ENCODE measurements at regions not wholly inside any gene's neighbourhood (a gene's known extent, or its start where the extent isn't known, plus 50 kb on each side); places are given as distances from the start of the nearest gene placed in this dataset.

DNA sequence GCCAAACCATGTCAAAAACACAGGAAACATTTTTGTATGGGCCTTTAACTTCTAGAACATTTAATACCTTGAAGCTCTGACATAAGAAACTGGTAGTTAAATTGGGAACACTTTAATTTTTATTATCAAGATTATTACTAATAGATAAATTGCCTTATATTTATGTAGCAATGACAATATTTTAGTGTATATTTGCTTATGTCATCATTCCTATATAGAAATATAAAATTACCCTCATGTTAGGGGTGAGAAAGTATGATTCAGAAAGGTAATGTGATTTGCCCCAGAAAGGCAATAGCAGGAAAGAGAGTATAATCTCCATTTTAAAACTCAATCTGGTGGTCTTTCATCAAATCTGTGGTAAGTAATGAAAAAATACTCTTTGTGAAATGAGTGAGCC, 147.4 kb downstream of the IL15 start:
- no peaks in the 10 kb centered on the region for H3K36me3 ChIP-seq (ENCODE audit: control insufficient read depth, insufficient read depth, low read length, severe bottlenecking)
- no peaks in the 10 kb centered on the region for H3K27me3 ChIP-seq (replicated peaks; ENCODE audit: control insufficient read depth, insufficient read depth, low read length)
- no peak overlapping the region for H3K9ac ChIP-seq (ENCODE audit: low read length)
- no peak for DNase-seq (ENCODE audit: low read depth)
- no peak overlapping the region for H3K4me3 ChIP-seq (ENCODE audit: low read length)
- H3K9me3 ChIP-seq (ENCODE audit: control insufficient read depth, low read length) = peaks cover 5% of the 10 kb centered on the region
- H3K4me1 ChIP-seq (ENCODE audit: control insufficient read depth, insufficient read depth, low read length) = no peaks in the 10 kb centered on the region

DNA sequence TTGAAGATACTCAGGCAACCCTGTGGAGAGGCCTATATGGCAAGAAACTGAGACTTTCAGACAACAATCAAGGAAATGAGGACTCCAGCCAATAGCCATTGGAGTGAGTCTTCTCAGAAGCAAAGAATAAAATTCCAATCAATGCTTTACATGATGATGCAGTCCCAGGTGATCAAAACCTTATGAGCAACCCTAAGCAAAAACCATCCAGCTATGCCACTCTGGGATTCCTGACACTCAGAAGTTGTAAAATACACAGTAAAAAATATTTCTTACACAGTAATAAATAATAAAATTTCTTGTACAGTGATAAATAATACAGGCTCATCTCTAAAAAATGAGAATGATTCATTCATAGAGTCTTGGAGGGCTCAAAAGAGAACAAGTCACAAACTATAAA, 150.6 kb downstream of the IL15 start:
- DNase-seq (ENCODE audit: low read depth) = no peak
- H3K4me3 ChIP-seq (ENCODE audit: low read length) = no peak overlapping the region
- H3K9me3 ChIP-seq (ENCODE audit: control insufficient read depth, low read length) = peaks cover 5% of the 10 kb centered on the region
- H3K9ac ChIP-seq (ENCODE audit: low read length) = no peak overlapping the region
- no peaks in the 10 kb centered on the region for H3K4me1 ChIP-seq (ENCODE audit: control insufficient read depth, insufficient read depth, low read length)
- no peaks in the 10 kb centered on the region for H3K36me3 ChIP-seq (ENCODE audit: control insufficient read depth, insufficient read depth, low read length, severe bottlenecking)
- H3K27me3 ChIP-seq (replicated peaks; ENCODE audit: control insufficient read depth, insufficient read depth, low read length) = no peaks in the 10 kb centered on the region

DNA sequence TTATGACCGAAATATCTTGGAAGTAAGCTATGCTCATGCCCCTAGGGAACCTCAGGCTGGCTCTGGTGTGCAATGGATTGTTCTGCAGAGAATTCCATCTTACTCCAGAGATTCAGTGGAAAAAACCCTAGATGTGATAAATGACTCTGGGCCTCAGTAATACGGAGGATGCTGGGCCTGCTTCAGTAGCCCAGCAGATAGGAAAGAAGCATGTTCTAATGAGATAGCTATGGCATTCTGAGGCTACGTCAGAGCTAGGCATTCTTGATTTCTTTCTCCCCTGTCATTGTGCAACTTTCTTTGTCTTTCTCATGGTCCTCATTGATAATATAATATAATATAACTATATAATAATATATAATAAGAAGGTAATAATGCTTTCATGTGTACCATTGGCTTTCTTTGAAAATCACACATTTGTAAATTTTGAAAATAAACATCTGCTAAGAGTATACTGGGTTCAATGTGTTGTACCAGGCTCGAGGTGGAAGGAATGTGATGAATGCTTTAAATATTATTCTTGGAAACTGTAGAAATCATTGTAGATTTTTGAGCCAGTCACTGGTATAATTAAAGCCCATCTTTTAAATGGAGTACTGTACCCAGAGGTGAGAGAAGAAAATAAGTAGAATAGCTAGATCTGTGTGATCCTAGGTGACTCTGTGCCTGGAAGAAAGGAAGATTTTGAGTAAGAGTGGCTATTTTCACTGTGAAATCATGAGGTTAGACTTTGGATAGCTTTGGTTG, 152.0 kb downstream of the IL15 start:
- H3K4me3 ChIP-seq (ENCODE audit: low read length) = no peak overlapping the region
- no peaks in the 10 kb centered on the region for H3K27me3 ChIP-seq (replicated peaks; ENCODE audit: control insufficient read depth, insufficient read depth, low read length)
- DNase-seq (ENCODE audit: low read depth) = peak; percentile 42
- no peaks in the 10 kb centered on the region for H3K36me3 ChIP-seq (ENCODE audit: control insufficient read depth, insufficient read depth, low read length, severe bottlenecking)
- H3K9ac ChIP-seq (ENCODE audit: low read length) = no peak overlapping the region
- H3K4me1 ChIP-seq (ENCODE audit: control insufficient read depth, insufficient read depth, low read length) = no peaks in the 10 kb centered on the region
- peaks cover 2% of the 10 kb centered on the region for H3K9me3 ChIP-seq (ENCODE audit: control insufficient read depth, low read length)

DNA sequence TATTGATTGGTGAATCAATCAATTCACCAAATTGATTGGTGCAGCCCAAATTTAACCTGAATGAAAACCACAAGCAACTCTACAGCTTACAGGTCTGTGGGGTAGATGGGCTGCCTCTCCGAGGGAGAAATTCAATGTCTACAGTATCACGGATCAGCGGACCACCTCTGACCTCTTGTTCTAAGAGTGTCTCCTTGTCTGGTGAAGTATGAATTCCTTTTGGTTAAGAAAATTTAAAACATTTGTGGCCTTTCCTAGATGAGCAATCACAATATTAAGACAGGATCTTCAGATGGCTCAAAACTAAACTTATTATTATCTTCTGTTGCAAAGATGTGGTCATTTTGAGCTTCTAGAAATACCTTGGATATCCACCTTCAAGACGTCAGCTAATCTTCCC, 153.3 kb downstream of the IL15 start:
- H3K27me3 ChIP-seq (replicated peaks; ENCODE audit: control insufficient read depth, insufficient read depth, low read length) = no peaks in the 10 kb centered on the region
- H3K4me1 ChIP-seq (ENCODE audit: control insufficient read depth, insufficient read depth, low read length) = no peaks in the 10 kb centered on the region
- no peaks in the 10 kb centered on the region for H3K9me3 ChIP-seq (ENCODE audit: control insufficient read depth, low read length)

DNA sequence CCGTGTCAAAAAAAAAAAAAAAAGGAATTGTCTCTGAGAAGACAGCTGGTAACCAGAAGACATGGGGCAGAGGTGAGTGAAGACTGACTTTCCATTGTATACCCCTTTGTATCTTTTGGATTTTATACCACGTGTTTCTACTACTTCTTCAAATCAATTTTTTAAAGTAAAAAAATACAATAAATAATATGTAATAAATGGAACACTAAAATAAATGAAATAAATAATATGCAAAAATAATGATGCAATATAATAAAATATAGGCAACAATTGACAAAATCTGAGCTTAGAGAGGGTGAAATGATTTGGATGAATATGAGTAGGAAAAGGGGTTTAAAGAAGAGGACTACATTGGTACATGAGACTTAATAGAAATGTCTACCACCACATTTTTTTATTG, 155.8 kb downstream of the IL15 start:
- DNase-seq (ENCODE audit: low read depth) = no peak
- Histone ChIP-seq H3K9me3 (ENCODE audit: control insufficient read depth, low read length) (no peaks in the 10 kb centered on the region), H3K4me3 (ENCODE audit: low read length) (no peak overlapping the region), H3K36me3 (ENCODE audit: control insufficient read depth, insufficient read depth, low read length, severe bottlenecking) (no peaks in the 10 kb centered on the region), H3K4me1 (ENCODE audit: control insufficient read depth, insufficient read depth, low read length) (no peaks in the 10 kb centered on the region), H3K27me3 (replicated peaks; ENCODE audit: control insufficient read depth, insufficient read depth, low read length) (no peaks in the 10 kb centered on the region), H3K9ac (ENCODE audit: low read length) (no peak overlapping the region)

More for the DNA sequence above, 153.3 kb downstream of the IL15 start:
- no peak overlapping the region for H3K4me3 ChIP-seq (ENCODE audit: low read length)
- no peak overlapping the region for H3K9ac ChIP-seq (ENCODE audit: low read length)
- no peak for DNase-seq (ENCODE audit: low read depth)
- no peaks in the 10 kb centered on the region for H3K36me3 ChIP-seq (ENCODE audit: control insufficient read depth, insufficient read depth, low read length, severe bottlenecking)

DNA sequence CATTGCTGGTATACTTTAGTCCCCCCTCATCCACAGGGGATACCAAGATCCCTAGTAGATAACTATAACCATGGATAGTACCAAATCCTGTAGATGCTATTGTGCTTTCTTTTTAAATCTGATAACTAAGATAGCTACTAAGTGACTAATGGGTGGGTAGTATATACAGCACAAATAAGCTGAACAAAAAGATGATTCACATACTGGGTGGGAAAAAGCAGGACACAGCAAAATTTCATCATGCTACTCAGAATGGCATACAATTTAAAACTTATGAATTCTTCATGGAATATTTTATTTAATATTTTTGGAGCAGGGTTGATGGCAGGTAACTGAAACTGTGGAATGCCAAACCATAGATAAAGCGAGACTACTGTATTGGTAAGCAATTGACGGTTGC, 161.6 kb downstream of the IL15 start:
- H3K9me3 ChIP-seq (ENCODE audit: control insufficient read depth, low read length) = no peaks in the 10 kb centered on the region
- no peaks in the 10 kb centered on the region for H3K36me3 ChIP-seq (ENCODE audit: control insufficient read depth, insufficient read depth, low read length, severe bottlenecking)
- peak; percentile 20 for DNase-seq (ENCODE audit: low read depth)
- H3K4me3 ChIP-seq (ENCODE audit: low read length) = no peak overlapping the region
- H3K4me1 ChIP-seq (ENCODE audit: control insufficient read depth, insufficient read depth, low read length) = peaks cover 6% of the 10 kb centered on the region
- no peaks in the 10 kb centered on the region for H3K27me3 ChIP-seq (replicated peaks; ENCODE audit: control insufficient read depth, insufficient read depth, low read length)
- no peak overlapping the region for H3K9ac ChIP-seq (ENCODE audit: low read length)

DNA sequence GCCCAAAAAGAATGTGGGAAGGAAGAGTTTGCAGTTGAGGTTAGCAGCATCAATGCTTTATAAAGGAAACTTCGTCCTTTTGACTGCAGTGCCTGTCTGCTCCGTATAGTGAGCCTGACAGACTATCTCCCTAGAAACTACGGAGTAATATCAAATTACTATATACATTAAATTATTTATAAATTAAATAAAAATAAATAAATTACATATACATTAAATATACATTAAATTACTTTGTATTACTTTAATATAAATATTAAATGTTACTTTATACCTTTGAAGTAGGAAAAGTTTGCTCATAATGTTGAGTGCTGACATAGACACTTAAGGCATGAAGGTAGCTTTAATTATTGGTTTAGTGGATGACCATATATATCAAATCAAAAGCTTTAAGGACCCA, 165.2 kb downstream of the IL15 start:
- Histone ChIP-seq H3K36me3 (ENCODE audit: control insufficient read depth, insufficient read depth, low read length, severe bottlenecking) (no peaks in the 10 kb centered on the region), H3K27me3 (replicated peaks; ENCODE audit: control insufficient read depth, insufficient read depth, low read length) (no peaks in the 10 kb centered on the region), H3K4me1 (ENCODE audit: control insufficient read depth, insufficient read depth, low read length) (peaks cover 6% of the 10 kb centered on the region), H3K4me3 (ENCODE audit: low read length) (no peak overlapping the region), H3K9me3 (ENCODE audit: control insufficient read depth, low read length) (no peaks in the 10 kb centered on the region), H3K9ac (ENCODE audit: low read length) (no peak overlapping the region)
- no peak for DNase-seq (ENCODE audit: low read depth)

DNA sequence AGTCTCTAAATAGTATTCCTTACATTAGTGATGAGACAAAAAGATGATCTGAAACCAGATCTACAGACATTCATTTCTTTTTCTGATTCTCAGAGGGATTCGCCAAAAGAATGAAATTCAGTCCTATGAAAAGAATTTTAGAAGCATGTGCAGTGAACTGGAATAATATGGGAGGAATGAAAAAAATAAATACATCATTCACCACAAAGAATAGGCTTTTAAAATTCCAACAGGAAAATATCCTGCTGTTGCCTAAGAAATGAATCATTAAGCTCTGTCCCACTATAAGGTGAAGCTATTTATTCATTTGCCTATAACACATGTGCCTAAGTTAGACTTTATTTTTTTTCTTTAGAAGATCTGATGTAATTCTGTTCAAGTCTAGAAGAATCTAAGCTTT, 165.9 kb downstream of the IL15 start:
- no peaks in the 10 kb centered on the region for H3K9me3 ChIP-seq (ENCODE audit: control insufficient read depth, low read length)
- peaks cover 13% of the 10 kb centered on the region for H3K4me1 ChIP-seq (ENCODE audit: control insufficient read depth, insufficient read depth, low read length)
- peak; percentile 82 for DNase-seq (ENCODE audit: low read depth)

DNA sequence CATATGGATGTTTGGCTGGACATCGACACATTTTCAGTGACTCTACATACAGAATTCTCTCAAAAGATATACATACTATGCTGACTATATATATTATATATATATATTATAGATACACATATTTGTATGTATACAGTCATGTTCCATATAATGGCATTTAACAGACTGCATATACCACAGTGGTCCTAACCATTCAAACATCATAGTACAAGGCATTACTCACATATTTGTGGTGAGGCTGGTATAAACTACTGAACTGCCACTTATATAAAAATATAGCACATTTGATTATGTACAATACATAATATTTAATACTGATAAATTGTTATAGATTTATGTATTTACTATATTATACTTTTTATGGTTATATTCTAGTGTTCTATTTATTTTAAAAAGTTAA, 168.5 kb downstream of the IL15 start:
- H3K36me3 ChIP-seq (ENCODE audit: control insufficient read depth, insufficient read depth, low read length, severe bottlenecking) = no peaks in the 10 kb centered on the region
- no peaks in the 10 kb centered on the region for H3K9me3 ChIP-seq (ENCODE audit: control insufficient read depth, low read length)
- peaks cover 18% of the 10 kb centered on the region for H3K4me1 ChIP-seq (ENCODE audit: control insufficient read depth, insufficient read depth, low read length)
- H3K27me3 ChIP-seq (replicated peaks; ENCODE audit: control insufficient read depth, insufficient read depth, low read length) = no peaks in the 10 kb centered on the region
- DNase-seq (ENCODE audit: low read depth) = no peak
- H3K9ac ChIP-seq (ENCODE audit: low read length) = no peak overlapping the region
- H3K4me3 ChIP-seq (ENCODE audit: low read length) = no peak overlapping the region

More for the DNA sequence above, 165.9 kb downstream of the IL15 start:
- Histone ChIP-seq H3K27me3 (replicated peaks; ENCODE audit: control insufficient read depth, insufficient read depth, low read length) (no peaks in the 10 kb centered on the region), H3K4me3 (ENCODE audit: low read length) (no peak overlapping the region), H3K36me3 (ENCODE audit: control insufficient read depth, insufficient read depth, low read length, severe bottlenecking) (no peaks in the 10 kb centered on the region), H3K9ac (ENCODE audit: low read length) (peak overlapping the region; percentile 23)

DNA sequence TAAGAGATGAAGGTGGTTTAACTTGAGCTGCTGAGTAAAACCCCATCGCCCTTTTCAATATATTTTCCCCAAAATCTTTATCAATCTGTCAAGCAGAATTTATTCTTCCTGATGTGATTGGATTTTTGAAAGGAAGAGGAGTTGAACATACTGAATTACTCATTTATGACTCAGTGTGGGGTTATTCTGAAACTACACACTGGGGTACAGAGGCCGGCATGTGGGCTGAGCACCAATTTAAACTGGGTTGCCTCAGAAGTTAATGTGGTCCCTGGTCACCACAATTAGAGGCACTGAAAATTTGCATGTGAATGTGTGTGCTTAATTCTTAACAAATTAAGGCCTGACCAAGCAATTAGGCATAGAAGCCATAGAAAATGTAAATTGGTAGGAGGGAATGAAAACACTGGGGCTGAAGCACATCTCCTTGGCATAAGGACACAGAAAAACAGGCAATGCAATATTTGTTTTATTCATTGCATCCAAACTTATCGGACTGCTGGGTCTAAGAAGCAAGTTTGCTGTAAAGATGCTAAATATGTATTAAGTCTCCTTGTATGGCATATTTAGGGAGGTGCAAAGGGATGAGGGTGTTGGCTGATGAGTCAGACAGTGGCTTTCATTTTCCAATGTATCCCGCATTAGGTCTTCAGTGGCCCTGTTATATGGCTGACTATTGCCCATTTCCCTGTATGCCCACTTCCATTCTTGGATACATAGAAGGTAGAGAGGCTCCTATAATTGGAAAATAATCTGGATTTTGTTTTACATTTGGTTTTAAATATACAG, 170.9 kb downstream of the IL15 start:
- H3K36me3 ChIP-seq (ENCODE audit: control insufficient read depth, insufficient read depth, low read length, severe bottlenecking) = no peaks in the 10 kb centered on the region
- peak; percentile 56 for DNase-seq (ENCODE audit: low read depth)
- peaks cover 17% of the 10 kb centered on the region for H3K4me1 ChIP-seq (ENCODE audit: control insufficient read depth, insufficient read depth, low read length)
- no peaks in the 10 kb centered on the region for H3K27me3 ChIP-seq (replicated peaks; ENCODE audit: control insufficient read depth, insufficient read depth, low read length)
- no peaks in the 10 kb centered on the region for H3K9me3 ChIP-seq (ENCODE audit: control insufficient read depth, low read length)
- H3K9ac ChIP-seq (ENCODE audit: low read length) = no peak overlapping the region
- no peak overlapping the region for H3K4me3 ChIP-seq (ENCODE audit: low read length)

DNA sequence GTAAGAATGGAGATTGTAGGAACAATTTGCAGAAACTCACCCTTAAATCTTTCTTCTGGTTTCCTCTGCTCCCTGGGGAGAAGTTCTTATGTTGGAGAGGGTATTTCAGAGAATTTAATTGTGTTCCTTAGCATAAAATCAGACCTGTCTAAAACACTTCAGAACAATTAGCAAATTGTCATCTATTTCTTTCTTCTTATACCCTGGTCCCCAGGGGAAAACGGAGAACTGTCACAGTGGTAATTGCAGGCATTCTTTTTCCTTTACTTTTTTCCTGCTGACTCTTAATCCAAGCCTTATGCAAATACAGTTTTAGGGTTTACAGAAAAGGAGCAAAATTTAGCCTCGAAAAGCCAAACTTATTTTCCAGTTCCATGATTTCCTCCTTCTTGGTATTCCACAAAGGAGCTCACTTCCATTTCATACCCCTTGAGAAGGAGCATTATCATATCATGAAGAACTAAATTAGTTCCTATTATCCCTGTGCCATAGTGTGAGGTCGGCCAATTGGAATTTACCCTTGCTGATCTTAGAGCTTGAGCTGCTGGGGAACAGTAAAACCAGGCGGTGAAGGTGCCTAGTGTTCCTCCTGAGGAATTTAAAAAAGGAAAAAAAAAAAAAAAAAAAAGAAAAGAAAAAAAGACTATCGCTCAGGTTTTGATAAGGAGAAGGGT, 173.8 kb downstream of the IL15 start:
- no peaks in the 10 kb centered on the region for H3K27me3 ChIP-seq (replicated peaks; ENCODE audit: control insufficient read depth, insufficient read depth, low read length)
- H3K9me3 ChIP-seq (ENCODE audit: control insufficient read depth, low read length) = no peaks in the 10 kb centered on the region
- H3K9ac ChIP-seq (ENCODE audit: low read length) = no peak overlapping the region
- H3K4me3 ChIP-seq (ENCODE audit: low read length) = no peak overlapping the region
- no peaks in the 10 kb centered on the region for H3K36me3 ChIP-seq (ENCODE audit: control insufficient read depth, insufficient read depth, low read length, severe bottlenecking)
- peaks cover 22% of the 10 kb centered on the region for H3K4me1 ChIP-seq (ENCODE audit: control insufficient read depth, insufficient read depth, low read length)
- DNase-seq (ENCODE audit: low read depth) = no peak

Data from adipocyte (in vitro differentiated cells).